ENCODE measurements at regions not wholly inside any gene's neighbourhood (a gene's known extent, or its start where the extent isn't known, plus 50 kb on each side); places are given as distances from the start of the nearest gene placed in this dataset.

DNA sequence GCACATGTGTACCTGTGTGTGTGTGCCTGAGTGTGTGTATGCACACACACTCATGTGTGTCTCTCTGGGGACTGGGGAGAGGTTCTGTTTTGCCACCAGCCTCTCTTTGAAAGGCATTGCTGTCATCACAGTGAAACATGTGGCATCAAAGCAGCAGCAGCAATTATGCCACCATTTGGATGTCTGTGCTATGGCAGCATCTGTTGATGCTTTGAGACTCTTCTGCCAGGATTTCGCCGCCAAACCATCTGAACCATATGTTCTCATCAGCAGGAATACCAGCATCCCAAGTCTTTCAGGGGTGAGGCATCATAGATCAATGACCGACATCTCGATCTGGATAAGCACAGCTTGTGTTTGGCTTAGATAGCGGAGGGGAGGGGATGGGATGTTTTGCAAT is 168.6 kb downstream of the FAT3 start:
- TF ChIP-seq CTCF (IDR thresholded peaks at IDR 0.05; ENCODE audit: borderline replicate concordance, extremely low read depth, low read length, poor library complexity, severe bottlenecking) (no peak), EZH2 (IDR thresholded peaks at IDR 0.05; ENCODE audit: borderline replicate concordance, low read depth, low read length, severe bottlenecking) (no peak)
